ENCODE measurements at regions not wholly inside any gene's neighbourhood (a gene's known extent, or its start where the extent isn't known, plus 50 kb on each side); places are given as distances from the start of the nearest gene placed in this dataset.

GRCh38 chr6:168756009-168756634 lies 315.1 kb downstream of the SMOC2 start:
- POLR2A ChIA-PET = no interaction called here
- no peak for DNase-seq (ENCODE audit: extremely low spot score)
- CTCF ChIA-PET = no interaction called here
- TF ChIP-seq CTCF (IDR thresholded peaks at IDR 0.05; ENCODE audit: control extremely low read depth, extremely low read depth, low read depth, missing control alignments) = no peak

- ChIA-PET CTCF (interaction anchor here (1.2 kb wide), 1 partner anchor 30 kb away, joined by 3 read pairs; no protein-coding TSS in a partner anchor), POLR2A (no interaction called here)
- TF ChIP-seq CTCF (IDR thresholded peaks at IDR 0.05; ENCODE audit: control extremely low read depth, extremely low read depth, low read depth, missing control alignments) = no peak
- no peak for DNase-seq (ENCODE audit: extremely low spot score)
Observed at GRCh38 chr6:168746643-168747042, 305.7 kb downstream of the SMOC2 start.

- DNase-seq (ENCODE audit: extremely low spot score) = no peak
- CTCF ChIA-PET = interaction anchor here (0.8 to 1.2 kb wide), 2 partner anchors 9 to 31 kb away, joined by 3 read pairs; no protein-coding TSS in a partner anchor
- no peak for TF ChIP-seq CTCF (IDR thresholded peaks at IDR 0.05; ENCODE audit: control extremely low read depth, extremely low read depth, low read depth, missing control alignments)
- POLR2A ChIA-PET = no interaction called here
Observed at GRCh38 chr6:168746013-168746412, 305.0 kb downstream of the SMOC2 start.

- no peak for DNase-seq (ENCODE audit: extremely low spot score)
- ChIA-PET CTCF (no interaction called here), POLR2A (no interaction called here)
- no peak for TF ChIP-seq CTCF (IDR thresholded peaks at IDR 0.05; ENCODE audit: control extremely low read depth, extremely low read depth, low read depth, missing control alignments)
Observed at GRCh38 chr6:168744861-168745260, 303.9 kb downstream of the SMOC2 start.

- ChIA-PET POLR2A (no interaction called here), CTCF (interaction anchor here (0.8 kb wide), 1 partner anchor 13 kb away, joined by 3 read pairs; no protein-coding TSS in a partner anchor)
- no peak for TF ChIP-seq CTCF (IDR thresholded peaks at IDR 0.05; ENCODE audit: control extremely low read depth, extremely low read depth, low read depth, missing control alignments)
- no peak for DNase-seq (ENCODE audit: extremely low spot score)
Observed at GRCh38 chr6:168741942-168742782, 301.2 kb downstream of the SMOC2 start.

- DNase-seq (ENCODE audit: extremely low spot score) = no peak
- CTCF ChIA-PET = no interaction called here
- no peak for TF ChIP-seq CTCF (IDR thresholded peaks at IDR 0.05; ENCODE audit: control extremely low read depth, extremely low read depth, low read depth, missing control alignments)
- POLR2A ChIA-PET = no interaction called here
Observed at GRCh38 chr6:168741305-168741704, 300.3 kb downstream of the SMOC2 start.

Data from GM10248 (cell line).